Tibial nerve (tissue), 4 donors: ENCODE measurements at regions not wholly inside any gene's neighbourhood (a gene's known extent, or its start where the extent isn't known, plus 50 kb on each side); places are given as distances from the start of the nearest gene placed in this dataset.

Source experiments
- CTCF ChIP-seq, 5 experiments: fragments of 200-600 bp in 3 of 5; fragments of 450-650 bp in 2 of 5; sonication (generic) in 3 of 5; IDR thresholded peaks; one replicate each; pipeline ENCODE4 v1.5.1; 2016 to 2019; ENCODE audit warnings: antibody characterized with exemption in 5 of 5, mild to moderate bottlenecking in 3 of 5, moderate library complexity in 2 of 5
- EP300 ChIP-seq, 2 donors: sonication (generic); formaldehyde crosslinking; IDR thresholded peaks; one replicate each; pipeline ENCODE4 v1.6.1; 2017; ENCODE audit warnings: antibody characterized with exemption in 2 of 2, mild to moderate bottlenecking in 1 of 2
- POLR2A ChIP-seq, 2 donors: fragments of 450-650 bp; IDR thresholded peaks; one replicate each; pipeline ENCODE4 v1.6.1; 2017; ENCODE audit warnings: antibody characterized with exemption in 2 of 2, mild to moderate bottlenecking in 2 of 2, moderate library complexity in 2 of 2

GRCh38 chr9:31807574-31808256, 576.7 kb upstream of the ACO1 start:
- TF ChIP-seq CTCF (IDR thresholded peaks at IDR 0.05) = no peak
- TF ChIP-seq POLR2A (IDR thresholded peaks at IDR 0.05) = no peak
- no peak for TF ChIP-seq EP300 (IDR thresholded peaks at IDR 0.05)
